Osteoblast (primary cell): ENCODE measurements at regions not wholly inside any gene's neighbourhood (a gene's known extent, or its start where the extent isn't known, plus 50 kb on each side); places are given as distances from the start of the nearest gene placed in this dataset.

Source experiments
- DNase-seq: peaks from one replicate; pipeline ENCODE4 v3.0.0; 2011; ENCODE audit warnings: low spot score, mixed read lengths; ENCODE audit not compliant: insufficient read length; ENCODE audit errors: missing footprints
- H2AFZ ChIP-seq: 2 replicates; pipeline ENCODE4 v1.6.0; 2011; ENCODE audit warnings: mild to moderate bottlenecking, low read length
- H3K27ac ChIP-seq: 2 replicates; pipeline ENCODE4 v1.5.1; 2011; ENCODE audit warnings: mild to moderate bottlenecking, low read depth, low read length, moderate library complexity
- H3K27me3 ChIP-seq: 2 replicates; pipeline ENCODE4 v1.6.0; 2012; ENCODE audit warnings: mild to moderate bottlenecking, control low read depth, inconsistent platforms, low read length, moderate library complexity; ENCODE audit not compliant: insufficient read depth
- H3K36me3 ChIP-seq: 2 replicates; pipeline ENCODE4 v1.5.1; 2011; ENCODE audit warnings: mild to moderate bottlenecking, low read length, control low read depth, moderate library complexity; ENCODE audit not compliant: insufficient read depth
- H3K4me1 ChIP-seq: 2 replicates; pipeline ENCODE4 v1.5.1; 2011; ENCODE audit warnings: mild to moderate bottlenecking, low read length, control low read depth, moderate library complexity; ENCODE audit not compliant: insufficient read depth
- H3K4me2 ChIP-seq: 2 replicates; pipeline ENCODE4 v1.6.0; 2011; ENCODE audit warnings: mild to moderate bottlenecking, low read length; ENCODE audit not compliant: insufficient read depth
- H3K4me3 ChIP-seq: fragments of 200-600 bp; sonication (generic); 3 replicates; pipeline ENCODE4 v1.5.1; 2012; ENCODE audit warnings: mild to moderate bottlenecking, low read length, inconsistent platforms; ENCODE audit not compliant: insufficient read depth
- H3K79me2 ChIP-seq: 2 replicates; pipeline ENCODE4 v1.6.0; 2012; ENCODE audit warnings: mild to moderate bottlenecking, low read length, control low read depth, inconsistent platforms; ENCODE audit not compliant: insufficient read depth
- H3K9me3 ChIP-seq: 2 replicates; pipeline ENCODE4 v1.5.1; 2011; ENCODE audit warnings: low read depth, low read length, control low read depth
- H4K20me1 ChIP-seq: 2 replicates; pipeline ENCODE4 v1.6.0; 2012; ENCODE audit warnings: mild to moderate bottlenecking, low read length, control low read depth; ENCODE audit not compliant: insufficient read depth
- TF ChIP-seq, protein P1 (sequence below): IDR thresholded peaks from 2 replicates; pipeline ENCODE4 v1.5.1; 2011; ENCODE audit warnings: mild to moderate bottlenecking, low read depth, low read length, moderate library complexity; ENCODE audit errors: extremely low read depth

DNA sequence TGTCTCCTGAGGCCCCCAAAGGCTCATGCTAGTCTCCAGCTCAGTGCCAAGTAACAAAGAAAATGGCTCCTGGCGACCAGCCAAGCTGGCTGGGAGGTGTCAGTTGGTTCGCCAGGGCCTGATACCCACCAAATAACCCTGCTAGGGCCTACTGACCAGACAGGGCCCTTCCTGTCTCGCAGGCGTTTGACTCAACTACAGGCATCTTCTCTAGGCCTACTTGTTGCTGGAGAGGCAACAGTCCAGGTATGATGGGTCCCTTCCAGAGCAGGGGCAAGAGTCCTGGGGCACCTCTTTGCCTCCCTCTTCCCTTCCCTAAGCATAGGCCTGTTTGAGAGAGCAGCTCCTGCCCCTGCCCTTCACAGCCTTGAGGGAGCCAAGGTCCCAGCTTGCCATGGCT, 147.9 kb upstream of the VANGL1 start:
- no peak overlapping the region for H3K4me2 ChIP-seq
- DNase-seq: no peak
- peaks cover 37% of the 10 kb centered on the region for H3K4me1 ChIP-seq
- H3K36me3 ChIP-seq: no peaks in the 10 kb centered on the region
- H3K4me3 ChIP-seq: no peak overlapping the region
- no peaks in the 10 kb centered on the region for H3K27me3 ChIP-seq
- H4K20me1 ChIP-seq: no peaks in the 10 kb centered on the region
- H3K9me3 ChIP-seq: no peaks in the 10 kb centered on the region
- TF ChIP-seq, protein P1, sequence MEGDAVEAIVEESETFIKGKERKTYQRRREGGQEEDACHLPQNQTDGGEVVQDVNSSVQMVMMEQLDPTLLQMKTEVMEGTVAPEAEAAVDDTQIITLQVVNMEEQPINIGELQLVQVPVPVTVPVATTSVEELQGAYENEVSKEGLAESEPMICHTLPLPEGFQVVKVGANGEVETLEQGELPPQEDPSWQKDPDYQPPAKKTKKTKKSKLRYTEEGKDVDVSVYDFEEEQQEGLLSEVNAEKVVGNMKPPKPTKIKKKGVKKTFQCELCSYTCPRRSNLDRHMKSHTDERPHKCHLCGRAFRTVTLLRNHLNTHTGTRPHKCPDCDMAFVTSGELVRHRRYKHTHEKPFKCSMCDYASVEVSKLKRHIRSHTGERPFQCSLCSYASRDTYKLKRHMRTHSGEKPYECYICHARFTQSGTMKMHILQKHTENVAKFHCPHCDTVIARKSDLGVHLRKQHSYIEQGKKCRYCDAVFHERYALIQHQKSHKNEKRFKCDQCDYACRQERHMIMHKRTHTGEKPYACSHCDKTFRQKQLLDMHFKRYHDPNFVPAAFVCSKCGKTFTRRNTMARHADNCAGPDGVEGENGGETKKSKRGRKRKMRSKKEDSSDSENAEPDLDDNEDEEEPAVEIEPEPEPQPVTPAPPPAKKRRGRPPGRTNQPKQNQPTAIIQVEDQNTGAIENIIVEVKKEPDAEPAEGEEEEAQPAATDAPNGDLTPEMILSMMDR: no peak
- peak overlapping the region; percentile 14 for H2AFZ ChIP-seq
- H3K27ac ChIP-seq: no peak overlapping the region
- H3K79me2 ChIP-seq: no peaks in the 10 kb centered on the region

DNA sequence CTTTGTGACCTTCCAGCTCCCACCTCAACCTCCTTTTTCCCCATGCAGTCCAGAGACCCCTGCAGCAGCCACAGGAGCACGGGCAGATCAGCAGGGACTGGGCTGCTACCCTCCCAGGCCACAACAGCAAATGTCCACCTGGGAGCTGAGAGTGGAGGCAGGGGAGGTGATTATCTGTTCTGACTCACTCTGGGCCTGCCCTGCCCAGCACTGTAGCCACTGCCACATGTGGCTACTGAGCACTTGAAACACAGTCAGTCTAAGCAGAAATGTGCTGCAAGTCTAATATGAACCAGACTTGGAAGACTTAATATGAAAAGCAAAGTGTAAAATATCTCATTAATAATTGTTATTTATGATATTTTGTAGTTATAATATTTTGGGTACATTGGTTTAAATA, 148.9 kb upstream of the VANGL1 start:
- no peak overlapping the region for H3K27ac ChIP-seq
- peak overlapping the region; percentile 61 for H2AFZ ChIP-seq

DNA sequence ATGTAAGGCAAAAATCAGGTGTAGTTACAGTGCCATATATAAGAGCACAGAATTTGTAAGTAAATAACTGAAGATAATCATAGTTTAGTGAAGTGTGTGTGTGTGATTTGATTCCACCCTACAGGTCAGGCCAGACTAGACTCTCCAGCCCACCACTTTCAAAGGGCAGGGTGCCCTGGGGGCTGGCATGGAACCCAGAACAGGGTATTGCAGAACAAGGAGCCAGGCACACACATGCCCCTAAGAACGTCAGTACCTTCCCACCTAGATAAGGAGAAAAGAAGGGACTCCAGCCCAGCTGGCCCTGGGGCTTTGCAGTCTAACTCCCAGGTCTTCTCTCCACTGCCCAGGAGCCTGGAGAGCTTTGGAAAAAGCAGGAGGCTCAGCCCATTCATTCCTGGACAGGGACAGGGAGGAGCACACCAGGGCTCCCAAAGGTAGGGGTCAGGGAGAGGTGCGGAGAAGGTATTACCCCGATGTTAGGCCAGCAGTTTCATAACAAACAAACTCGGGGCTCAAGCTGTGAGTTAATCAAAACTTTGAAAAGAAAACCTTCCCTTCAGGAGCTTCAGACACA, 149.7 kb upstream of the VANGL1 start:
- TF ChIP-seq, protein P1: no peak
- H3K4me1 ChIP-seq: peaks cover 26% of the 10 kb centered on the region
- H3K4me3 ChIP-seq: no peak overlapping the region
- H3K4me2 ChIP-seq: no peak overlapping the region
- no peaks in the 10 kb centered on the region for H3K27me3 ChIP-seq
- no peak for DNase-seq
- no peak overlapping the region for H3K27ac ChIP-seq
- H3K79me2 ChIP-seq: no peaks in the 10 kb centered on the region
- peak overlapping the region; percentile 61 for H2AFZ ChIP-seq
- H3K36me3 ChIP-seq: no peaks in the 10 kb centered on the region
- H4K20me1 ChIP-seq: no peaks in the 10 kb centered on the region
- H3K9me3 ChIP-seq: no peaks in the 10 kb centered on the region

More for the DNA sequence above, 148.9 kb upstream of the VANGL1 start:
- no peaks in the 10 kb centered on the region for H3K79me2 ChIP-seq
- TF ChIP-seq, protein P1: no peak
- H3K27me3 ChIP-seq: no peaks in the 10 kb centered on the region
- no peak overlapping the region for H3K4me2 ChIP-seq
- DNase-seq: peak; percentile 66
- H3K4me1 ChIP-seq: peaks cover 32% of the 10 kb centered on the region
- no peak overlapping the region for H3K4me3 ChIP-seq
- H3K9me3 ChIP-seq: no peaks in the 10 kb centered on the region
- no peaks in the 10 kb centered on the region for H4K20me1 ChIP-seq
- no peaks in the 10 kb centered on the region for H3K36me3 ChIP-seq

DNA sequence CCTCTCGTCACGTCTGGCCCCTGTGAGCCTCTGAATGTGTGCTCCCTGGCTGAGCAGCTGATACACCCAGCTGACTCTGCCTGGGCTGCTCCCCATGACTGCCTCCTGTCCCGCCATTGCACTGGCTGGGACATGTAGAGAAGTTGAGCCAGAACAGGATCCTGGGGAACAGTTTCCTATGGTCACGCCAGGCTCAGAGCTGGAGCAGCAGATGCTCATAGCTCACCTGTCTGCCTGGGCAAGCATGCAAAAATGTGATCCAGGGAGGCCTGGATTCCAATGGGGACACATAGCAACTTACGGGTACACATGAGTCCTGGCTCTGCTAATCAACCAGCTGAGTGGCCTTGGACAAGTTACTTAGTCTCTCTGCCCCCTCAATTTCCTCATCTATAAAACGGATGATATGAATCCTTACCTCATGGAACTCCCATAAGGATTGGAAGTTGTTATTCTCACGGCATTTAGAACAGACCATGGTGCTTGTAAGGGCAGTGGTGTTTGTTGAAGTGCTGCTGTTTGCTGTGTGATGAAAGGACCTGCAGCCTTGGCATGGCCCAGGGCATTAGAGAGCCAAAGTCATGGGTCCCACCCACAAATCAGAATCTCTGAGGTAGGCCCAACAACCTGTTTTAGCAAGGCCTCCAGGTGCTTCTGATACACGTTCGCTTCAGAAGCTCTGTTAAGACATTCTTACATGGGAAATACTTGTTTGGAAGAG, 150.3 kb upstream of the VANGL1 start:
- Histone ChIP-seq H3K4me3 (no peak overlapping the region), H3K27me3 (no peaks in the 10 kb centered on the region), H3K27ac (no peak overlapping the region), H3K9me3 (no peaks in the 10 kb centered on the region), H4K20me1 (no peaks in the 10 kb centered on the region), H2AFZ (no peak overlapping the region), H3K79me2 (no peaks in the 10 kb centered on the region), H3K4me2 (no peak overlapping the region), H3K36me3 (no peaks in the 10 kb centered on the region), H3K4me1 (peaks cover 20% of the 10 kb centered on the region)
- no peak for DNase-seq
- TF ChIP-seq, protein P1: no peak
